Spleen (tissue), 7 donors: ENCODE measurements at regions not wholly inside any gene's neighbourhood (a gene's known extent, or its start where the extent isn't known, plus 50 kb on each side); places are given as distances from the start of the nearest gene placed in this dataset.

Experiments
- CTCF ChIP-seq, 11 experiments: fragments of 200-600 bp in 7 of 11; fragments of 450-650 bp in 4 of 11; sonication (generic) in 4 of 11; IDR thresholded peaks in 8 of 11; conservative IDR thresholded peaks in 3 of 11; 1 replicate in 7 of 11; 2 replicates in 4 of 11; pipeline versions ENCODE4 v1.4.0 to v1.8.0; 2016 to 2021; ENCODE audit warnings: antibody characterized with exemption in 11 of 11, inconsistent platforms in 4 of 11, mild to moderate bottlenecking in 1 of 11
- POLR2AphosphoS5 ChIP-seq, 3 donors: sonication (generic); formaldehyde crosslinking; IDR thresholded peaks; one replicate each; pipeline ENCODE4 v1.5.1; 2017; ENCODE audit warnings: antibody characterized with exemption in 3 of 3
- donor health status: DM: no; HTN: no; CAD: no; lungs with moderate emphysema.
- donor health status: DM: no; HTN: no; CAD: no.
- donor health status: DM: no; HTN: no; CAD: no.

- no peak for TF ChIP-seq CTCF (IDR thresholded peaks at IDR 0.05 in 8 of 11, conservative IDR thresholded peaks at IDR 0.05 in 3 of 11)
- no peak for TF ChIP-seq POLR2AphosphoS5 (IDR thresholded peaks at IDR 0.05)
These were observed 124.1 kb upstream of the RBM19 start for GRCh38 chr12:114090211-114090610.
